Tibial nerve (tissue), 4 donors: ENCODE measurements at regions not wholly inside any gene's neighbourhood (a gene's known extent, or its start where the extent isn't known, plus 50 kb on each side); places are given as distances from the start of the nearest gene placed in this dataset. TPM values are rescaled to one million over a fixed set of nuclear protein-coding genes. Genes with fewer than 3 reads are reported as not detected.

Experiments
- DNase-seq, 2 donors: peaks; one replicate each; pipeline ENCODE4 v3.0.0-alpha.2; 2019; ENCODE audit warnings: low spot score in 2 of 2
- H3K27ac ChIP-seq, 4 donors: fragments of 200-600 bp; sonication (generic) in 3 of 4; one replicate each; pipeline ENCODE4 v1.5.1; 2017 to 2019; ENCODE audit warnings: mild to moderate bottlenecking in 1 of 4
- H3K27me3 ChIP-seq, 2 donors: fragments of 200-600 bp; sonication (generic) in 1 of 2; one replicate each; pipeline versions ENCODE4 v1.5.1 to v1.6.0; 2017 to 2019
- H3K36me3 ChIP-seq, 3 donors: fragments of 200-600 bp; sonication (generic); one replicate each; pipeline ENCODE4 v1.5.1; 2018 to 2019
- H3K4me1 ChIP-seq, 4 donors: fragments of 200-600 bp; sonication (generic) in 3 of 4; one replicate each; pipeline ENCODE4 v1.5.1; 2017 to 2019
- H3K4me3 ChIP-seq, 4 donors: fragments of 200-600 bp; sonication (generic) in 3 of 4; one replicate each; pipeline ENCODE4 v1.5.1; 2017 to 2019; ENCODE audit warnings: mild to moderate bottlenecking in 1 of 4, moderate library complexity in 1 of 4
- H3K9me3 ChIP-seq, 4 donors: fragments of 200-600 bp; sonication (generic) in 3 of 4; one replicate each; pipeline ENCODE4 v1.5.1; 2017 to 2019
- EP300 ChIP-seq, 2 donors: sonication (generic); formaldehyde crosslinking; IDR thresholded peaks; one replicate each; pipeline ENCODE4 v1.6.1; 2017; ENCODE audit warnings: antibody characterized with exemption in 2 of 2, mild to moderate bottlenecking in 1 of 2
- POLR2A ChIP-seq, 2 donors: fragments of 450-650 bp; IDR thresholded peaks; one replicate each; pipeline ENCODE4 v1.6.1; 2017; ENCODE audit warnings: antibody characterized with exemption in 2 of 2, mild to moderate bottlenecking in 2 of 2, moderate library complexity in 2 of 2
- WGBS, 2 donors: methylation state at CpG; one replicate each; pipeline ENCODE4 v1.1.5; 2018; 5-methylcytosine and 5-hydroxymethylcytosine counted together
- small RNA-seq: library from RNA; depleted of rRNA; stranded (forward); fragments of <200 nt; gene quantifications from one replicate; pipeline ENCODE3, GENCODE V24; 2016
- TF ChIP-seq, protein P1 (sequence below), 5 experiments: fragments of 200-600 bp in 3 of 5; fragments of 450-650 bp in 2 of 5; sonication (generic) in 3 of 5; IDR thresholded peaks; one replicate each; pipeline ENCODE4 v1.5.1; 2016 to 2019; ENCODE audit warnings: antibody characterized with exemption in 5 of 5, mild to moderate bottlenecking in 3 of 5, moderate library complexity in 2 of 5

DNA sequence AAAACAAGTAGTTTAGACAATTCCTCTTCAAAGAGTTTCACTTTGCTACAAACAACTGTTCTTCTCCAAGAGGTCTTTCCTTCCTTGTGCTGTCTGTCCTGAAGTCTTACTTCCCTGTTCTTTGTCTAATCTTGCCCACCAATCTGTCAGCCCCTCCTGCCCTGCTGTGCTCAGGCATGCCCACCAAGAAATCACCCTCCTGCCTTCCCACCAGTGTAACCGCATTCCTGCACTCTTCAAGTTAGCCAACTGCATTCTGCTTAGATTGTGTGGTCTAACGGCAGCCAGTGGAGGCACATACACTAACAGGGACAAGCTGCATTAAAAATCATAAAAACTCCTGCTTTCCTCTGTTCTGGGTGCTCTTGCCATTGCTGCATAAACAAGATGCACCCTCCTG is 215.9 kb upstream of the RBMY1B start:
- Histone ChIP-seq H3K27me3 (no peaks in the 10 kb centered on the region), H3K9me3 (no peaks in the 10 kb centered on the region), H3K4me3 (no peak overlapping the region), H3K27ac (no peak overlapping the region), H3K4me1 (no peaks in the 10 kb centered on the region), H3K36me3 (no peaks in the 10 kb centered on the region)
- DNase-seq = no peak
- 72% methylated on average over 2 of the region's 2 CpGs; no CpG with 5 or more reads in 1 of the 2 donors for WGBS, 2 donors
- TF ChIP-seq EP300 (IDR thresholded peaks at IDR 0.05) = no peak
- TF ChIP-seq, protein P1, sequence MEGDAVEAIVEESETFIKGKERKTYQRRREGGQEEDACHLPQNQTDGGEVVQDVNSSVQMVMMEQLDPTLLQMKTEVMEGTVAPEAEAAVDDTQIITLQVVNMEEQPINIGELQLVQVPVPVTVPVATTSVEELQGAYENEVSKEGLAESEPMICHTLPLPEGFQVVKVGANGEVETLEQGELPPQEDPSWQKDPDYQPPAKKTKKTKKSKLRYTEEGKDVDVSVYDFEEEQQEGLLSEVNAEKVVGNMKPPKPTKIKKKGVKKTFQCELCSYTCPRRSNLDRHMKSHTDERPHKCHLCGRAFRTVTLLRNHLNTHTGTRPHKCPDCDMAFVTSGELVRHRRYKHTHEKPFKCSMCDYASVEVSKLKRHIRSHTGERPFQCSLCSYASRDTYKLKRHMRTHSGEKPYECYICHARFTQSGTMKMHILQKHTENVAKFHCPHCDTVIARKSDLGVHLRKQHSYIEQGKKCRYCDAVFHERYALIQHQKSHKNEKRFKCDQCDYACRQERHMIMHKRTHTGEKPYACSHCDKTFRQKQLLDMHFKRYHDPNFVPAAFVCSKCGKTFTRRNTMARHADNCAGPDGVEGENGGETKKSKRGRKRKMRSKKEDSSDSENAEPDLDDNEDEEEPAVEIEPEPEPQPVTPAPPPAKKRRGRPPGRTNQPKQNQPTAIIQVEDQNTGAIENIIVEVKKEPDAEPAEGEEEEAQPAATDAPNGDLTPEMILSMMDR (IDR thresholded peaks at IDR 0.05) = no peak
- no peak for TF ChIP-seq POLR2A (IDR thresholded peaks at IDR 0.05)

DNA sequence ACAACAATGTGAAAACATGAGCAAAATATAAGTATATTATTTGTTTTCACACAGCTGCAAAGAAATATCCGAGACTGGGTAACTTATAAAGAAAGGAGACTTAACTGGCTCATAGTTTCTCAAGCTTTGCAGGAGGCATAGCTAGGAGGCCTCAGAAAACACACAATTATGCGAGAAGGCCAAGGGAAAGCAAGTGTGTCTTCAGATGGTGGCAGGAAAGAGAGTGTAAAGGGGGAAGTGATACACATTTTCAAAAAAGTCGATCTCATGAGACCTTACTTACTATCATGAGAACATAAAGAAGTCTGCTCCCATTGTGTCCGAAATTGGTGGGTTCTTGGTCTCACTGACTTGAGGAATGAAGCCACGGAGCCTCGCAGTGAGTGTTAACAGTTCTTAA is 208.9 kb upstream of the RBMY1B start:
- TF ChIP-seq POLR2A (IDR thresholded peaks at IDR 0.05) (no peak), EP300 (IDR thresholded peaks at IDR 0.05) (no peak)
- TF ChIP-seq, protein P1 (IDR thresholded peaks at IDR 0.05) = no peak
- Histone ChIP-seq H3K27ac (no peak overlapping the region), H3K36me3 (no peaks in the 10 kb centered on the region), H3K4me3 (no peak overlapping the region), H3K4me1 (no peaks in the 10 kb centered on the region), H3K9me3 (no peaks in the 10 kb centered on the region), H3K27me3 (no peaks in the 10 kb centered on the region)
- WGBS, 2 donors = 63% methylated on average over 6 of the region's 6 CpGs; no CpG with 5 or more reads in 1 of the 2 donors
- no peak for DNase-seq

DNA sequence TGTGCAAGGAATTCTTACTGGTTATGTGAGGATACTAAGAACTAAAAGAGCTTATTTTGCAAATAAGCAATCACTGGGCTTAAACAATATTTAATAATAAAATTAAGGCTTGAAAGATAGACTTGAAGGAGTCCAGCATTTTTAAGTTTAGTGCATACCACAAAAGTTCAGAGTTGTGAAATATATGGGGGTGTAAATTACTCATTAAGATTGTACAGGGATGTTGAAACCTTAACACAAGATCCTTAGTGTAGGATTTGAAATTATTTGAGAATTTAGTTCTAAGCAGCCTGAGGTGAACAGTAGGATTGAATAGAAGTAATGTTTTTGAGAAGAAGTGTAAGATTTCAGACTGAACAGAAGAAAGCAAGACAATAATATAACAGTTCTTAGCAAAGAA is 195.8 kb upstream of the RBMY1B start:
- TF ChIP-seq POLR2A (IDR thresholded peaks at IDR 0.05) = no peak
- TF ChIP-seq, protein P1 (IDR thresholded peaks at IDR 0.05) = no peak
- TF ChIP-seq EP300 (IDR thresholded peaks at IDR 0.05) = no peak
- Histone ChIP-seq H3K9me3 (no peaks in the 10 kb centered on the region), H3K4me3 (no peak overlapping the region), H3K36me3 (no peaks in the 10 kb centered on the region), H3K27me3 (no peaks in the 10 kb centered on the region), H3K27ac (no peak overlapping the region), H3K4me1 (no peaks in the 10 kb centered on the region)
- no peak for DNase-seq

Small RNA genes in the stretch of these regions (small RNA-seq; reads per million reads assigned to genes)
- not detected for gene TMEM167AP1
